ENCODE measurements at regions not wholly inside any gene's neighbourhood (a gene's known extent, or its start where the extent isn't known, plus 50 kb on each side); places are given as distances from the start of the nearest gene placed in this dataset.

DNA sequence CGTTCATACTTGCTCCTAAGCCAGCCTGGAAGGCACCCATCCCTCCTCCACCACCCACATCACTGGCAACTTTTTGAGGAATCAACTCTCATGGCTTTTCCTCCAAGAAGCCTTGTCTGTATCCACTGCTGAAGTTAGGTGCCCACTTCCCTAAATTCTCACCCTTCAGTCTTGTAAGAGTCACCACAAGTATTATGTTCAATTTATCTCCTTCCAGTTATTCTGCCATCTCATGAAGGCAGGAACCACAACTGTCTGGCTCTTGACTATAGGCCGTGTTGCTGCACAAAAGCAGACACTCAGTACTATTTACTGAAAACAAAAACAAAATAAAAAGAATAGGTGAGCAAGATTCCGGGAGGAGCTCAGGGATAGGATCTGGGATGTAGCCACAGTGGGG is 234.8 kb downstream of the CYRIA start:
- Histone ChIP-seq H3K9me3 (ENCODE audit: insufficient read depth in 2 of 2, low read depth in 1 of 2, low read length in 1 of 2) (no peaks in the 10 kb centered on the region), H2AFZ (ENCODE audit: low read length) (no peak overlapping the region), H2BK5ac (ENCODE audit: low read depth, low read length) (no peak overlapping the region), H3K4me2 (ENCODE audit: insufficient read depth in 1 of 2, low read depth in 2 of 2, low read length in 2 of 2) (no peak overlapping the region), H3K23ac (ENCODE audit: insufficient read length) (no peak overlapping the region), H3K4me1 (replicated peaks in 1 of 4; ENCODE audit: control insufficient read depth in 3 of 4, insufficient read depth in 4 of 4, low read length in 3 of 4) (no peaks in the 10 kb centered on the region), H3K27me3 (replicated peaks in 1 of 4; ENCODE audit: control insufficient read depth in 3 of 4, extremely low read depth in 1 of 4, insufficient read depth in 3 of 4, low read length in 3 of 4) (no peaks in the 10 kb centered on the region), H3K79me2 (ENCODE audit: control insufficient read depth in 1 of 2, insufficient read depth in 2 of 2, low read length in 2 of 2) (no peaks in the 10 kb centered on the region), H3K79me1 (ENCODE audit: low read depth, low read length) (no peaks in the 10 kb centered on the region), H3K9ac (replicated peaks in 1 of 4; ENCODE audit: extremely low read depth in 1 of 4, low read depth in 3 of 4, low read length in 3 of 4) (no peak overlapping the region), H3K14ac (ENCODE audit: insufficient read length) (no peak overlapping the region), H2BK12ac (ENCODE audit: low read depth, low read length) (no peak overlapping the region), H4K91ac (replicated peaks; ENCODE audit: insufficient read length, low read length) (no peak overlapping the region), H3K36me3 (ENCODE audit: control insufficient read depth in 2 of 4, insufficient read depth in 4 of 4, low read length in 3 of 4) (no peaks in the 10 kb centered on the region), H3K4me3 (ENCODE audit: extremely low read depth in 1 of 4, insufficient read depth in 2 of 4, low read depth in 3 of 4, low read length in 4 of 4) (no peak overlapping the region), H2BK15ac (ENCODE audit: low read length) (no peak overlapping the region), H4K5ac (ENCODE audit: insufficient read length, low read depth, low read length) (no peak overlapping the region), H3K23me2 (ENCODE audit: low read depth, low read length) (no peaks in the 10 kb centered on the region), H2AK5ac (ENCODE audit: low read depth, low read length) (no peak overlapping the region), H3K4ac (replicated peaks; ENCODE audit: insufficient read length, low read depth, low read length) (no peak overlapping the region), H3K27ac (ENCODE audit: low read depth, low read length) (no peak overlapping the region), H3K18ac (ENCODE audit: extremely low read depth, low read length) (no peak overlapping the region), H2BK20ac (ENCODE audit: low read length) (no peak overlapping the region), H4K8ac (ENCODE audit: extremely low read depth, insufficient read depth, low read length) (no peak overlapping the region), H4K20me1 (replicated peaks in 1 of 2; ENCODE audit: control insufficient read depth in 1 of 2, insufficient read depth in 2 of 2, low read length in 2 of 2) (no peaks in the 10 kb centered on the region), H2BK120ac (replicated peaks; ENCODE audit: low read depth, low read length) (no peak overlapping the region), H3K56ac (replicated peaks; ENCODE audit: insufficient read length, low read depth, low read length) (no peak overlapping the region)
- POLR2A ChIA-PET (ENCODE audit: partially characterized antibody), result no interaction called here
- FAIRE-seq (no peak), DNase-seq (ENCODE audit: low read depth in 1 of 2, low spot score in 2 of 2) (no peak)
- 82% methylated on average over 3 of the region's 3 CpGs; no CpG with 5 or more reads in 1 of the 2 experiments for WGBS, 2 experiments (ENCODE audit: extremely low coverage in 1 of 2, insufficient coverage in 1 of 2, insufficient read length in 1 of 2, insufficient replicate concordance in 2 of 2, low coverage in 1 of 2, low lambda C conversion rate in 2 of 2, missing lambda C conversion rate in 1 of 2)
- CTCF ChIA-PET (ENCODE audit: partially characterized antibody), result interaction anchor here (0.8 to 0.9 kb wide), 3 partner anchors 103 to 667 kb away, joined by 3 read pairs; no protein-coding TSS in a partner anchor
- TF ChIP-seq TBP (IDR thresholded peaks at IDR 0.05; ENCODE audit: low read depth, low read length) (no peak), RBBP5 (IDR thresholded peaks at IDR 0.05; ENCODE audit: borderline replicate concordance, low read depth, low read length) (no peak), RXRA (IDR thresholded peaks at IDR 0.05; ENCODE audit: insufficient read depth, low read depth, low read length) (no peak), CBX8 (IDR thresholded peaks at IDR 0.05; ENCODE audit: borderline replicate concordance, low read depth, low read length) (no peak), SP4 (IDR thresholded peaks at IDR 0.05; ENCODE audit: low read length) (no peak), YY1 (IDR thresholded peaks at IDR 0.05; ENCODE audit: low read depth, low read length) (no peak), SIN3A (conservative IDR thresholded peaks at IDR 0.05 in 1 of 2, IDR thresholded peaks at IDR 0.05 in 1 of 2; ENCODE audit: low read depth in 1 of 2, low read length in 2 of 2) (no peak), POLR2AphosphoS5 (IDR thresholded peaks at IDR 0.05; ENCODE audit: low read depth, low read length) (no peak), TEAD4 (IDR thresholded peaks at IDR 0.05; ENCODE audit: low read depth, low read length) (no peak), CHD1 (IDR thresholded peaks at IDR 0.05; ENCODE audit: low read depth, low read length) (no peak), BCL11A (IDR thresholded peaks at IDR 0.05; ENCODE audit: low read depth in 2 of 2, low read length in 2 of 2) (no peak), RFX5 (IDR thresholded peaks at IDR 0.05; ENCODE audit: borderline replicate concordance, low read depth, low read length) (no peak), SUZ12 (IDR thresholded peaks at IDR 0.05; ENCODE audit: low read length) (no peak)
- TF ChIP-seq, protein P1, sequence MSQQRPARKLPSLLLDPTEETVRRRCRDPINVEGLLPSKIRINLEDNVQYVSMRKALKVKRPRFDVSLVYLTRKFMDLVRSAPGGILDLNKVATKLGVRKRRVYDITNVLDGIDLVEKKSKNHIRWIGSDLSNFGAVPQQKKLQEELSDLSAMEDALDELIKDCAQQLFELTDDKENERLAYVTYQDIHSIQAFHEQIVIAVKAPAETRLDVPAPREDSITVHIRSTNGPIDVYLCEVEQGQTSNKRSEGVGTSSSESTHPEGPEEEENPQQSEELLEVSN (IDR thresholded peaks at IDR 0.05), result no peak
- TF ChIP-seq, protein P2, sequence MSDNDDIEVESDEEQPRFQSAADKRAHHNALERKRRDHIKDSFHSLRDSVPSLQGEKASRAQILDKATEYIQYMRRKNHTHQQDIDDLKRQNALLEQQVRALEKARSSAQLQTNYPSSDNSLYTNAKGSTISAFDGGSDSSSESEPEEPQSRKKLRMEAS (IDR thresholded peaks at IDR 0.05), result no peak

Measured in H1 (cell line).